ENCODE measurements at regions not wholly inside any gene's neighbourhood (a gene's known extent, or its start where the extent isn't known, plus 50 kb on each side); places are given as distances from the start of the nearest gene placed in this dataset.
"Not testable (repeated sequence)": the region's sequence is repeated elsewhere in the genome, so short reads cannot be mapped to it uniquely, and the experiment has no call there.

DNA sequence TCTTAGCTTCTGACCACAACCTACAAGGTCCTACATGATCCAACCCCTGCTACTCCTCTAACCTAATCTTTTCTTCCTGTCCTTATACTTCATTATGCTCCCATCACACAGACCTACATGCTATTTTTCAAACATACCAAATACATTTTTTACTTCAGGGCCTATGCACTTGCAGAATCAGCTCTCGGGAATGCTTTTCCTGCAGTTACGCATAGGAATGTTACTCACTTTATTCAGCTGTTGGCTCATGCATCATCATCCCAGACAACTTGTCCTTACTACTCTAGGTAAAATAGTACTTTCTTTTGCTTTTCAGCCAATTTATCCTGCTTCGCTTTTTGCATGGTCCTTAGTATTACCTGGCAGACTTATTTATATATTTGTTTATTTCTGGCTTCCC is 105.6 kb downstream of the OXSM start:
- peak; percentile 14 for DNase-seq (ENCODE audit: low read depth)

DNA sequence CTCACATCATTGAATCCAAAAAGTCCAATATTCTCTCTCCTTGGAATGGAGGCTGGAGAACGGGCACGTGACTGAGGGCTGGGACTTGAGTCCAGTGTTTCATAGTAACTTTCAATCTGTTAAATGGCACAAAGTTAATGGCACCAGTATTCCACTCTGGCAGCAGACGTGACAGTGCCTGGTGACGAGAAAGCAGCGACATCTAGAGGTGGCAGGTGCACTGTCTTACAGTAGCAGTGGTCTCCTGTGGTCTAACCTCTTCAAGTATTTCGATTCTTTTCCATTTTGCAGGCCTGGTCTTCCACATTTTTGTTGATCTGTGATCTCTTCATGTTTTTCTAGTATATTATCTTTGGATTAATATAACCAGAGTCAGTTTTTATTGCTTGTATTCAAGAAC is 107.1 kb downstream of the OXSM start:
- peak; percentile 37 for DNase-seq (ENCODE audit: low read depth)

DNA sequence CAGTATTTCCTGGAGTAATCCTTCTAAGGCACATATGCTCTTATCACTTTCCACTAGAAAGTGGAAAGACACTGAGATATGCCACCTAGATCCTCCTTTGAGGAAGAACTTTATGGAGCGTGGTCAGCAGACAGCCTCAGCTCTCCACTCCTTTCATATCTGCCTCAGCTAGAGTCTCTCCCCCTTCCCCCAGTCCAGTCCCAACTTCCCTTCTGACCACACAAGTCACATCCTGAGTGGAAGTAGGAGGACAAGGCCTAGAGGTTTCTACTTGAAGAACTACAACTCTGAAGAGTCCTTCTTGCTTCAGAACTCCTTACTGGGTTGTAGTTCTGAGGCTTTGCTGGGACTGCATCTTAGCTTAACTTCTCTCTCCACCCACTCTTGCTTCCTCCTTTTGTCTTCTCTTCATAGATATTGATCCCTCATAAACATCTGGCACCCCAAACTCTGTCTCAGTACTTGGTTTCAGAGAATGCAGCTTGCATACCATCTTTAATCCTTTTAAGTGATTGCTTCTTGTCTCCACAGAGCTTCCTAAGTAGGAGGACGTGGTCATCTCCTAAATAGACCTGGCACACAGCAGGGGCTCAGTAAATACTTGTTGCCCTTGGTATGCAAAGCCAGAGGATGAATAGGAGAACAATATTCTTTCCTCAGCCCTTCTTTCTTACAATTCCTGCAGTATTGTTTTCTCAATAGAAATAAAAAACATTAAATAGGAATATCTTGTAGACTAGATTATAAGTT is 109.6 kb downstream of the OXSM start:
- DNase-seq (ENCODE audit: low read depth): no peak

GRCh38 chr3:25900161-25900560 is 110.3 kb downstream of the OXSM start:
- no peak for DNase-seq (ENCODE audit: low read depth)

DNA sequence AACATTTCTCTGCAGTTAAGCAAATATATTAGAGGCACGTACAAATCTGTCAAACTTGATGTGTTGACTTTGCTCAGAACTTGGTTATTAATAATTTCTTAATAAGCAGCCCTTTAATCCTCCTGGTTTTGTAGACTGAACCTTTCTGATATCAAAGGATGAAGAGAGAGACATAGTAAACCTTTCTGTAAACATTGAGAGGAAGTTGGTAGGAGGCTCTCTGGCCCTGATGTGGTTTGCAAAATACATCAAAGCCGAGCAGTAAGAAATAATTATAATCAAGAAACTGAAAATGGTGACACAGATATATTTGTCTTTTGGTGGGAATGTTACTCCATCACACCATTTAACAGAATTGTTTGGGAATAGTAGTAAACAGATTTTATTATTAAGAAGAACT is 111.9 kb downstream of the OXSM start:
- no peak for DNase-seq (ENCODE audit: low read depth)

- DNase-seq (ENCODE audit: low read depth): no peak
Observed at GRCh38 chr3:25902586-25902985, 112.7 kb downstream of the OXSM start.

DNA sequence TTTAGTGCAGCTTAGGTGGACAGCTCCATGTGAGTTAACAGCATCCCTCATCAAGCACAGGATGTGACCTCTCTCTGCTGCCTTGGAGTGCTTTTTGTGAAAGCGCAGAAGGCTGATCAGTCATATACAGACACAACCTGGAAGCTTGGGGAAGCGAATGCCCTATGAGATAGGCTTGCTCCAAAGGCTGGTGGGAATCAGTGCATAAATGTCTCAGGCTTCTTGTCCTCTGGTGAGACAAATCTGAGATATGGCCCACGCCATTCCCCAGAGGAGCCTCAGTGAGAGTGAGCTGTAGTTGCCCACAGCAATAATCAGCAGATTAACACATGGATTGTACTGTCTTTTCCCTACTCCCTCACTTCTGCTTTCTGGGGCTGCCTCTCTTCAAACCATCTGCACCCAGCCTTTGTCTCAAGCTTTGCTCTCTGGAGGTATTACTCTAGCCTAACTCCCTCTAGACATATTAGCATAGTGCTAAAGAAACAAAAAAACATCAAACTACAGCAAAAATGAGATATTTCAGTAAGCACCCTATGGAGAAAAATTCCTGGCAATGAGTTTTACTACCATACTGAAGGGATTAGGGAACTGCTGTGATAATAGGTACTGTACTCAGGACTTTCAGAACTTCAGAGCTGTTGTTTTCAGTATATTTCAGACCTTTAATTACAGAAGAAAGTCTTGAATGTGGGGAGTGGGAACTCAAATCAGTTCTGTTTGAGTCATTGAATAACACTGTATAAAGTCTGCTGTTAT is 113.7 kb downstream of the OXSM start:
- DNase-seq (ENCODE audit: low read depth): no peak

- no peak for DNase-seq (ENCODE audit: low read depth)
Observed at GRCh38 chr3:25904206-25904605, 114.3 kb downstream of the OXSM start.

- DNase-seq (ENCODE audit: low read depth): no peak
Observed at GRCh38 chr3:25906132-25906906, 116.4 kb downstream of the OXSM start.

DNA sequence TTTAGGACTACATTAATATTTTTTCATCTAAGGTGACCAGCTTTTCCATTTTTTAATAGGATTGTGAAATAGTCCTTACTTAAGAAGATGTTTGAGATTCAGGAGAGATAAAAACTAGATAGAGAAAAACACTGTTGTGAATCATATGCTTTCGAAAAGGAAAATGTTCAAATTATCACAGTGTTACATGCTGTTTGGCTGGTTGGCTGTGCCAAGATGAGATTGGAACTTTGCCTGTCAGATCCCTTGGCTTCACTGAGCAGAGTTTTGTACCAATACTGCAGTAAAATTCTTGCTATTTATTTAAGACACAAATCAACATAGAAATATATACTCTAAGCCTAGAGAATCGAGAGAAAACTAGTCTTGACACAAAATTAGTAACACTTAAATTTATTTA is 117.2 kb downstream of the OXSM start:
- DNase-seq (ENCODE audit: low read depth): no peak

GRCh38 chr3:25910105-25910504 is 120.2 kb downstream of the OXSM start:
- no peak for DNase-seq (ENCODE audit: low read depth)

GRCh38 chr3:25910997-25911396 is 121.1 kb downstream of the OXSM start:
- no peak for DNase-seq (ENCODE audit: low read depth)

DNA sequence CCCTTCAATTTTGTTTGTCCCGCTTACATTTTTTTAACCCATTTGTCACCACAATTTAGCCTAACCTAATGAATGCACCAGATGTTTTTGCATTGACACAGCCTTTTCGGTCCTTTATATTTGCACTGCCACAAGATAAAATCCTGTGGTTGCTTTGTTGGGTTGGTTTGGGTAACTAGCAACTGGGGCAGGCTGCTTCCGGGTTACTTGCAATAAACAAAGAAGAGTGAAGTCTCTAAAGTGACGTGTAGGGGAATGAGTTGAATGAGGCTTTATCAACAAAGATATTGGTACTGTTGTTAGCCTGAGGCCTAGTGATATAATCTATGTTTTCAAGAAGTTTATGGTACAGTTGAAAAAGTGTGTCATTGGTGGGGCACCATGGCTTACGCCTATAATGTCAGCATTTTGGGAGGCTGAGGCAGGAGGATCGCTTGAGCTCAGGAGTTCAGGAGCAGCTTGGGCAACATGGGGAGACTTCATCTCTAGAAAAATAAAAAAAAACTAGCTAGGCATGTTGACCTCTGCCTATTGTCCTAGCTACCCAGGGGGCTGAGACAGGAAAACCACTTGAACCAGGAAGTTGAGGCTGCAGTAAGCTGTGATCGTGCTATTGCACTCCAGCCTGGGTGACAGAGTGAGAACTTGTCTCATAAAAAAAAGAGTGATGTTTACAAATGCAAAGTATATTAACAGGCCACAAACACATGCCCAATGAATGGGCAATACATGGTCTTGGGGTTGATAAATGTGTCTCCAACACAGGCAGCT is 121.8 kb downstream of the OXSM start:
- DNase-seq (ENCODE audit: low read depth): no peak

GRCh38 chr3:25913179-25913578 is 123.3 kb downstream of the OXSM start:
- no peak for DNase-seq (ENCODE audit: low read depth)

DNA sequence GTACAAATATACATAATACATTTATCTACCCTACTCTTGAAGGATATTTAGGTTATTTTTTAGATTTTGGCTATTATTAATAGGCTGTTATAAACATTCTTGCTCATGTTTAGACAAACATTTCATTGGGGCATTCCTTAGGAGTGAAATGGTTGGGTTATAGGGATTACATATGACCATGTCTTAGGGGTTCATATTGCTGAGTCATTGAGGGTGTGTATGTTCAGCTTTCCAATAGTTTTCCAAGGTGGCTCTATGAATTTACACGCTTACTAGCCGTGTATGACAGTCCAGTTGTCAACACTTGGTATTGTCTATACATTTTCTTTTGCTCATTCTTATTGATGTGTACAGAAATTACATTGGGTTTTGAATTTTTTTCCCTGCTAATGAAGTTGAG is 125.8 kb downstream of the OXSM start:
- DNase-seq (ENCODE audit: low read depth): no peak

DNA sequence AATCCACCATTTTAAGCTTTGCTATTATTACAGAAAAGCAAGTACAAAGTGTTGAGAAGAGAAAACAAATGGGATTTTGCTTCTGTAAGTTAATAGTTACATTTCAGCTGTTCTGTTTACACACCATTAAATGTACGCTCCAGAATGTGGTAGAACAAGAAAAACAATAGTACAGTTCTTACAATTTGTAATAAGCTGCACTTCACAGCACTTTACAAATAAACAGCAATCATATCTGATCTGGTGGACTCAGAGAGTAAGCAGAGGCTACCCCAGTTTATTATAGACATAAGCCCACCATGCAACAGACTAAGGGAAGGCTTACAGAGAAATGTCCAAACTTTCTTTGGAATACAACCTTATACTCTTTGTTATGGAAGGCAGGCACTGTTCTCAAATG is 126.4 kb downstream of the OXSM start:
- no peak for DNase-seq (ENCODE audit: low read depth)

- not testable (repeated sequence) for DNase-seq (ENCODE audit: low read depth)
Observed at GRCh38 chr3:25931967-25932366, 142.1 kb downstream of the OXSM start.

- no peak for DNase-seq (ENCODE audit: low read depth)
Observed at GRCh38 chr3:25938566-25939325, 148.9 kb downstream of the OXSM start.

DNA sequence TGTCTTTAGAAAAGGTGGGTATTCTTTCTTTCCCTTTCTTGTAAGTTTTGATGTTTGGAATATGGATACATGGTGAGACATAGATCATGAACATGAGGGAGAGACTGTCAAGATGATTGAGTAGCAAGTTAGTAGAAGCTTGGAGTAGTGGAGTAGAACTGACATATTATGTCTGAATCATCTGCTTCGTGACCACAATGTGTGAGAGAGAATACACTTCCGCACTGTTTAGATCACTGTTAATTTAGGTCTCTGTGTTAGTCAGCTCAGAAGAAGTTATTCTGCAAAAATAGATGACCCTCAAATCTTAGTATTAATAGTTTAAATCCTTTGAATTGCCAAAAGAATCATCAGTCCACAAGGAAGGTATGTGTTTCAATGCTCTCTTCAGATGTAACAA is 151.0 kb downstream of the OXSM start:
- DNase-seq (ENCODE audit: low read depth): peak; percentile 0

- no peak for DNase-seq (ENCODE audit: low read depth)
Observed at GRCh38 chr3:25944329-25944728, 154.4 kb downstream of the OXSM start.

- no peak for DNase-seq (ENCODE audit: low read depth)
Observed at GRCh38 chr3:25945366-25945765, 155.5 kb downstream of the OXSM start.
